GM19023 (cell line): ENCODE measurements at regions not wholly inside any gene's neighbourhood (a gene's known extent, or its start where the extent isn't known, plus 50 kb on each side); places are given as distances from the start of the nearest gene placed in this dataset.
"Not testable (repeated sequence)": the region's sequence is repeated elsewhere in the genome, so short reads cannot be mapped to it uniquely, and the experiment has no call there.

Experiments used
- ATAC-seq: cut with Tn5 transposase; IDR thresholded peaks from one replicate; pipeline ENCODE4 v1.9.1; 2021; ENCODE audit warnings: mild to moderate bottlenecking, moderate library complexity; ENCODE audit not compliant: unreplicated experiment

- ATAC-seq, result no peak
These were observed 351.0 kb downstream of the PIK3C3 start for GRCh38 chr18:42305869-42306593.

GRCh38 chr18:42306594-42306980 lies 351.6 kb downstream of the PIK3C3 start:
- no peak for ATAC-seq

GRCh38 chr18:42310956-42311355 lies 355.9 kb downstream of the PIK3C3 start:
- ATAC-seq, result no peak

DNA sequence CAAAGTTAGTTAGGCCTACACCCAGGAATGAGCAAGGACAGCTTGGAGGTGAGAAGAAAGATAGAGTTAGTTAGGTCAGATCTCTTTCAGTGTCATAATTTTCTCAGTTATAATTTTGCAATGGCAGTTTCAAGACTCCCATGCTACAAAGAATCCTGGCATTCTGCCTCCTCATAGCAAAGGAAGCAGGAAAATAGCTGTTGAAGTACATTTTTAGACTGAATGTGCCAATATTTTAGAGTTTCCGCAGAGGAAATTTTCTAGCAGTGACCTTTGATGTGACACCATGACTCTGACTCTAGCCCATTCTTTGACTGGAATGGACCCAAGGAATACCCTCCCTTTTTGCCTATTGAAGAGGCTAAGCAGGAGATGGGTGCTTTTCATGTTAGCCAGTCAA lies 371.7 kb downstream of the PIK3C3 start:
- no peak for ATAC-seq

DNA sequence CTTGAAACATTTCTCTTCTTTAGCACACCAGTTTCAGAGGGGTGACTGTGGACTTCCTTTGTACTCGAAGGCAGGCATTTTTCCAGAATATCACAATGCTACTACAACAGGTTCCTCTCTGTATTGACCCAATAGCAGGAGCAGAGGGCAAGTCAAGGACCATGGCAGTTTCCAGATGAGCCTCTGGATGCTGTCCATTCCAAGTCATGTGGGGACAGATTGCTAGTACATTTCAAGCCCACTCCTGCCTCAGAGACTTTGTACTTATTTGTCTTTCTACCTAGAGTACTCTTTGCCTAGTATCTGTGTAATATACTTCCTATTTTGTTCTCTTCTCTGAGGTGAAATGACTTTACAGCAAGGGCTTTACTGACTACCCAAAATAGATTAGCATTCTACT lies 373.9 kb downstream of the PIK3C3 start:
- no peak for ATAC-seq

DNA sequence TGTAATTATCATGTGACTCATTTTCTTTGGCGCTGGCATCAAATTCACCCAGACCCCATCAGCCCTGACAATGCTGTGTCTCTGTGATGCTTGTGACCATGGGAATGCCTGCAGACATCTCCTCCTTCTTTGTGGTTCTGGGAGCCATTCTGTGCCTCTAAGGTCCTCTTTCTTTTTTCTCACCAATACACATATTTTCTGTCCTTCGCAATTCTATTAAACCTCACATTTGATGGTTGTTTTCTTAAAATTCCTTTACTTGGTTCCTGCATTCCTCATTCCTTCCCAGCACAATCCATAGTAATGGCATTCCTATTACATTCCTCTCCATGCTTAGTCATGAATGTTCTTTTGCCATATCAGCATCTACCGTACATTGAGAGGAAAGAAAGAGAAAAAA lies 375.3 kb downstream of the PIK3C3 start:
- no peak for ATAC-seq

- no peak for ATAC-seq
These were observed 378.5 kb downstream of the PIK3C3 start for GRCh38 chr18:42333558-42333957.

- no peak for ATAC-seq
These were observed 379.9 kb downstream of the PIK3C3 start for GRCh38 chr18:42334931-42335330.

DNA sequence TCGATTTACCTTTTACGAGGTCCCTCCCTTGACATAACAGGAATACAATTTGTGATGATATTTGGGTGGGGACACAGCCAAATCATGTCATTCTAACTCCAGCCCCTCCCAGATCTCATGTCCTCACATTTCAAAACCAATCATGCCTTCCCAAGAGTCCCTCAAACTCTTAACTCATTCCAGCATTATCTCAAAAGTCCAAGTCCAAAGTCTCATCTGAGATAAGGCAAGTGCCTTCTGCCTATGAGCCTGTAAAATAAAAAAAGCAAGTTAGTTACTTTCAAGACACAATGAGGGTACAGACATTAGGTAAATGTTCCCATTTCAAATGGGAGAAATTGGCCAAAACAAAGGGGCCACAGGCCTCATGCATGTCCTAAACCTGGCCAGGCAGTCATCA lies 381.1 kb downstream of the PIK3C3 start:
- ATAC-seq, result no peak

GRCh38 chr18:42337337-42337736 lies 382.3 kb downstream of the PIK3C3 start:
- not testable (repeated sequence) for ATAC-seq

- no peak for ATAC-seq
These were observed 383.6 kb downstream of the PIK3C3 start for GRCh38 chr18:42338683-42339082.

GRCh38 chr18:42339372-42339771 lies 384.3 kb downstream of the PIK3C3 start:
- no peak for ATAC-seq

DNA sequence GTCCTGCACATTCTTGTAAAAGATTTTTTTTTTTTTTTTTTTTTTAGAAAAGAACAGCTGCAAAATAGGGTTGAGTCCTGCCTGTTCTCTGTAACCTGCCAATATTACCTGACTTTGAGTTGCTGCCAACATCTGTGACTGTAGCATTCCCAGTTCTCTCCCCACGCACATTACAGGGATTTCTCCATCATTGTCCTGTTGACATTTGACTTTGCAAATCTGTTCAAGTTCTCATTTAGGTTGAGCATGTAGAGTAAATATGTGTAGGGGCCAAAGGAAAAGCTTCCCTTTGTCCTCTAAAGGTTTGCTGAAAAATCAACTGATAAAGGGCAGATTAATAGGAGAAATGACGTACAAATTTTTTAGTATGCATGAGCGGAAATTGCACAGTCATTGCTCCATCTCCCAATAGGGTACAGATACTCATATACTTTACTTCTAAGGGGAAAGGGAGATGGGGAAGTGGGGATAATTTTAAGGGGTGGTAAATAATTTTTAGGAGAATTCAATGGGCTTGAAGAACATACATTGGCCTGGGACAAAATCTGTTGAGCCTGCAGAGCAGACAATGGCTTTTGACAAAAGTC lies 385.5 kb downstream of the PIK3C3 start:
- no peak for ATAC-seq

GRCh38 chr18:42341423-42341822 lies 386.4 kb downstream of the PIK3C3 start:
- ATAC-seq, result no peak

DNA sequence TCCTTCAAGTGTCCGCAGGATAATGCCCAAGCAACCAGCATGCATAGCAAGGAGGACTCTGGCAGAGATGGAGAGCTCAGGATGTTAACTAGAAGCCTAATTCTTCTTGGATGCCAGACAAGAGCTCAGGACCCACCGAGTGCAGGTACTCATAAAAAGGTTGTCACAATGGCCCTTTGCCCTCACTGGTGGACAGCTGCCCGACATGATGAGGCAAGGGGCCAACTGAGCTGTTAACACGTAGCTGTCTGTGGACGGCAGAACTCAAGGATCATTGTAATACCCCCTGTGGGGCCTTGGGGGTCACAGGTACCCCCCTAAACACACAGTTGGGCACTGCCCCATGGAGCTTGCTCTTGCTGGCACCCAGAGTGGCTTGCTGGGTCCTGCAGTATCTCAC lies 393.7 kb downstream of the PIK3C3 start:
- ATAC-seq, result no peak

DNA sequence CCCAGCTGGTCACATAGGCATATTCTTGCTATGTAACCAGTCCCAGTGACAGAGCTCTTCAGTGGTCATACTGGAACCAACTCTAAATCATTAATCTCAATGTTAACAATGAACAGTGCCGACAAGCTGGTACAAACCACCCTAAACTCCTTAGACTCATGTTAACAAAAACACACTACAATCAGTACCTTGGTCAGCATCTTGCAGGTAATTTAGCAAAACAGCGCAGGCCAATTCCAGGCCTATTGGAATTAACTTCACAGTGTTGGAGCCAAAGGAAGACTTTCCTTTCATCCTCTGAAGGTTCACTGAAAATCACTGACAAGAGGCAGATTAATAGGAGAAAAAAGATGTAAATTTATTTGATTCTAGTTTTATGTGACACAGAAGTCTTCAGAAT lies 396.4 kb downstream of the PIK3C3 start:
- ATAC-seq, result no peak

DNA sequence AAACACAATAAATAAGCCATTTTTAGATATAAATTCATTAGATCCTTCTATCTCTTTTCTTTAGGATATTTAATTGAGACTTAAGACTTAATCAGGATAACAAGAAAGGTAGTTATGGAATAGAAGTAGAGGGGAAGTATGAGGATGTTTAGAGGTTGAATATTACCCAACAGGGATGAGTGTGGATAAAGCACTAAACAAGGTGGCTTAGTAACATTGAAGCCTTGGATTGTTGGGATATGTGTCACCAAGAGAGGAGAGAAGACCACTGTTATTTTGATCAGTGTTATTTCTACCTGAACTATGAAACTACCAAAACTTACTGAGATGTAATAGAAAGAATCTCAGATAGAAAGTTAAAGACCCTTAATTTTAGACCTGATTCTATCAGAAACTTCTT lies 405.7 kb downstream of the PIK3C3 start:
- no peak for ATAC-seq

- no peak for ATAC-seq
These were observed 408.7 kb downstream of the PIK3C3 start for GRCh38 chr18:42363446-42364441.

- no peak for ATAC-seq
These were observed 409.7 kb downstream of the PIK3C3 start for GRCh38 chr18:42364766-42365165.

- ATAC-seq, result no peak
These were observed 410.6 kb downstream of the PIK3C3 start for GRCh38 chr18:42365591-42365990.

DNA sequence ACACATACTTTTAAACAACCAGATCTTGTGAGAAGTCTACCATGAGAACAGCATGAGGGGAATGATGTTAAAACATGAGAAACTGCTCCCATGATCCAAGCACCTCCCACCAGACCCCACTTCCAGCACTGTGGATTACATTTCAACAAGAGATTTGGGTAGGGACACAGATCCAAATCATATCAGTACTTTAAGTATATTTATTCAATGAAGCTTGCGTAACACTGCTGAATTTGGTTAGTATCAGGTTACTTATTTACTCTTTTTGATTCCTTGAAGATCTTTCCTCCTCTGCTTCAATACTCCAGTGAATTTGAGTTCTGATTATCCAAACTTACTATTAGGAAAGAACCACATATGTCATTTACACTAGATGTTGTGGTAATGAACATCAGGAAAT lies 418.6 kb downstream of the PIK3C3 start:
- ATAC-seq, result no peak

DNA sequence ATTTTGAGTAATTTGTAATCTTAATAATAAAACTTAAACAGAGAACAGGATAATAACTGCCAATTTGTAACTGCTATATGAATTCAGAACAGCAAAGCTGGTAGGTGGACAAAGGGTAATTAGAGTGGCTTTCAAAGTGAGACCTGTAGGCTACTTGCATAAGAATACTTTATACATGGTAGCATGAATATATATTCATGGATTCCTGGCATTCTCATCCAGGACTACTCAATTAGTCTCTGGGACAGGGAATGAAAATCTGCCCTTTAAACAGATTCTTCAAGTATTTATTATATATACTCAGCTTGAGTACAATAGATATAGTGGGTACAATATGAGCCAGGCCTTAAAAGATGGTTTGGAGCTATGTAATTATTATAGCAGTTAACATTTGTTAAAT lies 419.9 kb downstream of the PIK3C3 start:
- no peak for ATAC-seq
